ENCODE measurements at regions not wholly inside any gene's neighbourhood (a gene's known extent, or its start where the extent isn't known, plus 50 kb on each side); places are given as distances from the start of the nearest gene placed in this dataset.

DNA sequence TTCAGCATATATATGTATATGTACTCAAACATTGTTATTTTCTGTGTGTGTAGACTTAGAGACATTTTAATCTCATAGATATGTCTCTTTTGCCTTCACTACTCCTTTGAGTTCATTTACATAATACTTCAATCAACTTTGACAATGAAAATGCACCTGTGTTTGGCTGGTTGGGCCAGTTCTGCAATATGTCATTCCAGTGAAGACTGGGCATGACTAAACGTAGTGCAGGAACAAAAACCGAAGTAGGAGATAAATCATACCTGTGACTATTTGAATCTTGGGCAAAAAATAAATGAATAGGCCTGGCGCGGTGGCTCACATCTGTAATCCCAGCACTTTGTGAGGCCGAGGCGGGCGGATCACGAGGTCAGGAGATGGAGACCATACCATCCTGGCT, 640.0 kb upstream of the ANO3 start:
- no peak for TF ChIP-seq POLR2AphosphoS5 (IDR thresholded peaks at IDR 0.05)
- TF ChIP-seq, protein P1, sequence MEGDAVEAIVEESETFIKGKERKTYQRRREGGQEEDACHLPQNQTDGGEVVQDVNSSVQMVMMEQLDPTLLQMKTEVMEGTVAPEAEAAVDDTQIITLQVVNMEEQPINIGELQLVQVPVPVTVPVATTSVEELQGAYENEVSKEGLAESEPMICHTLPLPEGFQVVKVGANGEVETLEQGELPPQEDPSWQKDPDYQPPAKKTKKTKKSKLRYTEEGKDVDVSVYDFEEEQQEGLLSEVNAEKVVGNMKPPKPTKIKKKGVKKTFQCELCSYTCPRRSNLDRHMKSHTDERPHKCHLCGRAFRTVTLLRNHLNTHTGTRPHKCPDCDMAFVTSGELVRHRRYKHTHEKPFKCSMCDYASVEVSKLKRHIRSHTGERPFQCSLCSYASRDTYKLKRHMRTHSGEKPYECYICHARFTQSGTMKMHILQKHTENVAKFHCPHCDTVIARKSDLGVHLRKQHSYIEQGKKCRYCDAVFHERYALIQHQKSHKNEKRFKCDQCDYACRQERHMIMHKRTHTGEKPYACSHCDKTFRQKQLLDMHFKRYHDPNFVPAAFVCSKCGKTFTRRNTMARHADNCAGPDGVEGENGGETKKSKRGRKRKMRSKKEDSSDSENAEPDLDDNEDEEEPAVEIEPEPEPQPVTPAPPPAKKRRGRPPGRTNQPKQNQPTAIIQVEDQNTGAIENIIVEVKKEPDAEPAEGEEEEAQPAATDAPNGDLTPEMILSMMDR (IDR thresholded peaks at IDR 0.05), result no peak

Data from upper lobe of left lung (tissue), 4 donors.